Activated T-helper 17 cell treated with anti-CD3 and anti-CD28 coated beads, Interleukin-2, amount 50 U/mL, for 72 hours (primary cell): ENCODE measurements at regions not wholly inside any gene's neighbourhood (a gene's known extent, or its start where the extent isn't known, plus 50 kb on each side); places are given as distances from the start of the nearest gene placed in this dataset.

ENCODE experiments used
- ATAC-seq: fragments of 150-1000 bp; cut with Tn5 transposase; replicated peaks from 2 replicates; pipeline ENCODE4 v1.10.0; 2021; ENCODE audit warnings: mild to moderate bottlenecking, moderate library complexity
- H3K27ac Mint-ChIP-seq: one replicate; pipeline ENCODE4 v1.8.0; 2022; ENCODE audit warnings: mixed read lengths
- H3K27me3 Mint-ChIP-seq: one replicate; pipeline ENCODE4 v1.8.0; 2022; ENCODE audit warnings: mixed read lengths
- H3K36me3 Mint-ChIP-seq: one replicate; pipeline ENCODE4 v1.8.0; 2022; ENCODE audit warnings: low read depth, mild to moderate bottlenecking, mixed read lengths
- H3K4me1 Mint-ChIP-seq: one replicate; pipeline ENCODE4 v1.8.0; 2022; ENCODE audit warnings: mixed read lengths
- H3K4me3 Mint-ChIP-seq: one replicate; pipeline ENCODE4 v1.8.0; 2022; ENCODE audit warnings: mild to moderate bottlenecking, mixed read lengths
- H3K9me3 Mint-ChIP-seq: one replicate; pipeline ENCODE4 v1.8.0; 2022; ENCODE audit warnings: mixed read lengths

GRCh38 chr6:166691199-166691598, 64.1 kb upstream of the RPS6KA2 start:
- Mint-ChIP-seq H3K27ac (no peak overlapping the region), H3K4me1 (no peaks in the 10 kb centered on the region), H3K4me3 (no peak overlapping the region), H3K9me3 (no peaks in the 10 kb centered on the region), H3K27me3 (no peaks in the 10 kb centered on the region), H3K36me3 (no peaks in the 10 kb centered on the region)
- no peak for ATAC-seq

GRCh38 chr6:166689687-166690086, 62.6 kb upstream of the RPS6KA2 start:
- Mint-ChIP-seq H3K9me3 (no peaks in the 10 kb centered on the region), H3K4me3 (no peak overlapping the region), H3K27ac (no peak overlapping the region), H3K36me3 (no peaks in the 10 kb centered on the region), H3K27me3 (no peaks in the 10 kb centered on the region), H3K4me1 (no peaks in the 10 kb centered on the region)
- ATAC-seq, result no peak

- Mint-ChIP-seq H3K4me3 (no peak overlapping the region), H3K27me3 (no peaks in the 10 kb centered on the region), H3K4me1 (no peaks in the 10 kb centered on the region), H3K36me3 (no peaks in the 10 kb centered on the region), H3K27ac (no peak overlapping the region), H3K9me3 (no peaks in the 10 kb centered on the region)
- ATAC-seq, result no peak
Observed at GRCh38 chr6:166688901-166689300, 61.9 kb upstream of the RPS6KA2 start.

- H3K27ac Mint-ChIP-seq, result no peak overlapping the region
- H3K4me1 Mint-ChIP-seq, result no peaks in the 10 kb centered on the region
- no peaks in the 10 kb centered on the region for H3K27me3 Mint-ChIP-seq
- no peaks in the 10 kb centered on the region for H3K36me3 Mint-ChIP-seq
- no peak for ATAC-seq
- H3K4me3 Mint-ChIP-seq, result no peak overlapping the region
- H3K9me3 Mint-ChIP-seq, result no peaks in the 10 kb centered on the region
Observed at GRCh38 chr6:166687879-166688205, 60.8 kb upstream of the RPS6KA2 start.

GRCh38 chr6:166687070-166687878, 60.2 kb upstream of the RPS6KA2 start:
- no peak overlapping the region for H3K4me3 Mint-ChIP-seq
- H3K36me3 Mint-ChIP-seq, result no peaks in the 10 kb centered on the region

GRCh38 chr6:166686317-166686716, 59.3 kb upstream of the RPS6KA2 start:
- no peak overlapping the region for H3K4me3 Mint-ChIP-seq
- no peaks in the 10 kb centered on the region for H3K4me1 Mint-ChIP-seq
- no peak for ATAC-seq
- H3K27ac Mint-ChIP-seq, result no peak overlapping the region
- H3K9me3 Mint-ChIP-seq, result no peaks in the 10 kb centered on the region
- H3K36me3 Mint-ChIP-seq, result no peaks in the 10 kb centered on the region
- no peaks in the 10 kb centered on the region for H3K27me3 Mint-ChIP-seq

More at GRCh38 chr6:166687070-166687878, 60.2 kb upstream of the RPS6KA2 start:
- H3K4me1 Mint-ChIP-seq, result no peaks in the 10 kb centered on the region
- H3K9me3 Mint-ChIP-seq, result no peaks in the 10 kb centered on the region
- H3K27me3 Mint-ChIP-seq, result no peaks in the 10 kb centered on the region
- no peak overlapping the region for H3K27ac Mint-ChIP-seq
- no peak for ATAC-seq

GRCh38 chr6:166684866-166685265, 57.8 kb upstream of the RPS6KA2 start:
- Mint-ChIP-seq H3K36me3 (no peaks in the 10 kb centered on the region), H3K27ac (no peak overlapping the region), H3K4me1 (no peaks in the 10 kb centered on the region), H3K4me3 (no peak overlapping the region), H3K27me3 (no peaks in the 10 kb centered on the region), H3K9me3 (no peaks in the 10 kb centered on the region)
- no peak for ATAC-seq

- Mint-ChIP-seq H3K27me3 (no peaks in the 10 kb centered on the region), H3K4me3 (no peak overlapping the region)
Observed at GRCh38 chr6:166684170-166684569, 57.1 kb upstream of the RPS6KA2 start.

GRCh38 chr6:166683477-166683876, 56.4 kb upstream of the RPS6KA2 start:
- Mint-ChIP-seq H3K4me1 (no peaks in the 10 kb centered on the region), H3K36me3 (no peaks in the 10 kb centered on the region), H3K27ac (no peak overlapping the region), H3K27me3 (no peaks in the 10 kb centered on the region), H3K9me3 (no peaks in the 10 kb centered on the region), H3K4me3 (no peak overlapping the region)
- ATAC-seq, result no peak

More at GRCh38 chr6:166684170-166684569, 57.1 kb upstream of the RPS6KA2 start:
- no peaks in the 10 kb centered on the region for H3K9me3 Mint-ChIP-seq
- H3K36me3 Mint-ChIP-seq, result no peaks in the 10 kb centered on the region
- ATAC-seq, result no peak
- H3K4me1 Mint-ChIP-seq, result no peaks in the 10 kb centered on the region
- H3K27ac Mint-ChIP-seq, result no peak overlapping the region

GRCh38 chr6:166679566-166679965, 52.5 kb upstream of the RPS6KA2 start:
- no peak for ATAC-seq
- Mint-ChIP-seq H3K27ac (no peak overlapping the region), H3K4me3 (no peak overlapping the region), H3K4me1 (no peaks in the 10 kb centered on the region), H3K36me3 (no peaks in the 10 kb centered on the region), H3K9me3 (no peaks in the 10 kb centered on the region), H3K27me3 (peaks cover 4% of the 10 kb centered on the region)

GRCh38 chr6:166678426-166678825, 51.4 kb upstream of the RPS6KA2 start:
- Mint-ChIP-seq H3K36me3 (no peaks in the 10 kb centered on the region), H3K4me1 (no peaks in the 10 kb centered on the region), H3K4me3 (no peak overlapping the region), H3K27me3 (peaks cover 4% of the 10 kb centered on the region), H3K9me3 (no peaks in the 10 kb centered on the region), H3K27ac (no peak overlapping the region)
- ATAC-seq, result no peak

GRCh38 chr6:166677941-166678340, 50.9 kb upstream of the RPS6KA2 start:
- Mint-ChIP-seq H3K4me3 (no peak overlapping the region), H3K27ac (no peak overlapping the region), H3K9me3 (no peaks in the 10 kb centered on the region), H3K36me3 (no peaks in the 10 kb centered on the region), H3K4me1 (no peaks in the 10 kb centered on the region), H3K27me3 (peaks cover 4% of the 10 kb centered on the region)
- no peak for ATAC-seq
